ENCODE measurements at regions not wholly inside any gene's neighbourhood (a gene's known extent, or its start where the extent isn't known, plus 50 kb on each side); places are given as distances from the start of the nearest gene placed in this dataset.

- no peak for DNase-seq
These were observed 402.1 kb downstream of the PDCD6IP start for GRCh38 chr3:34200576-34200975.

- no peak for DNase-seq
These were observed 404.5 kb downstream of the PDCD6IP start for GRCh38 chr3:34202975-34203374.

GRCh38 chr3:34203386-34203785 lies 405.0 kb downstream of the PDCD6IP start:
- no peak for DNase-seq

- DNase-seq: no peak
These were observed 408.6 kb downstream of the PDCD6IP start for GRCh38 chr3:34207002-34207401.

- DNase-seq: no peak
These were observed 409.4 kb downstream of the PDCD6IP start for GRCh38 chr3:34207806-34208205.

- no peak for DNase-seq
These were observed 413.7 kb downstream of the PDCD6IP start for GRCh38 chr3:34212175-34212574.

GRCh38 chr3:34212656-34213055 lies 414.2 kb downstream of the PDCD6IP start:
- DNase-seq: no peak

GRCh38 chr3:34213478-34213877 lies 415.0 kb downstream of the PDCD6IP start:
- DNase-seq: no peak

- no peak for DNase-seq
These were observed 418.4 kb downstream of the PDCD6IP start for GRCh38 chr3:34216711-34217335.

GRCh38 chr3:34218706-34219385 lies 420.4 kb downstream of the PDCD6IP start:
- no peak for DNase-seq

GRCh38 chr3:34219556-34219955 lies 421.1 kb downstream of the PDCD6IP start:
- no peak for DNase-seq

- DNase-seq: no peak
These were observed 427.5 kb downstream of the PDCD6IP start for GRCh38 chr3:34225821-34226366.

- no peak for DNase-seq
These were observed 431.4 kb downstream of the PDCD6IP start for GRCh38 chr3:34229876-34230275.

- no peak for DNase-seq
These were observed 436.7 kb downstream of the PDCD6IP start for GRCh38 chr3:34235096-34235495.

- DNase-seq: no peak
These were observed 439.5 kb downstream of the PDCD6IP start for GRCh38 chr3:34237946-34238345.

GRCh38 chr3:34238407-34238806 lies 440.0 kb downstream of the PDCD6IP start:
- DNase-seq: no peak

- no peak for DNase-seq
These were observed 440.9 kb downstream of the PDCD6IP start for GRCh38 chr3:34239287-34239686.

- DNase-seq: no peak
These were observed 441.4 kb downstream of the PDCD6IP start for GRCh38 chr3:34239875-34240274.

GRCh38 chr3:34247401-34247800 lies 449.0 kb downstream of the PDCD6IP start:
- no peak for DNase-seq

GRCh38 chr3:34248352-34248751 lies 449.9 kb downstream of the PDCD6IP start:
- no peak for DNase-seq

GRCh38 chr3:34254285-34254684 lies 455.9 kb downstream of the PDCD6IP start:
- DNase-seq: no peak

GRCh38 chr3:34256021-34256420 lies 457.6 kb downstream of the PDCD6IP start:
- no peak for DNase-seq

- no peak for DNase-seq
These were observed 458.4 kb downstream of the PDCD6IP start for GRCh38 chr3:34256791-34257190.

- DNase-seq: no peak
These were observed 460.0 kb downstream of the PDCD6IP start for GRCh38 chr3:34258271-34258998.
